Neutrophil (primary cell): ENCODE measurements at regions not wholly inside any gene's neighbourhood (a gene's known extent, or its start where the extent isn't known, plus 50 kb on each side); places are given as distances from the start of the nearest gene placed in this dataset.

Experiments
- H3K27ac ChIP-seq: fragments of 200-600 bp; sonication (generic); 2 replicates; pipeline ENCODE4 v1.5.1; 2016; ENCODE audit warnings: mild to moderate bottlenecking, moderate library complexity
- H3K27me3 ChIP-seq: fragments of 200-600 bp; sonication (generic); 2 replicates; pipeline ENCODE4 v1.6.0; 2016; ENCODE audit warnings: mild to moderate bottlenecking
- H3K36me3 ChIP-seq: fragments of 200-600 bp; sonication (generic); 2 replicates; pipeline ENCODE4 v1.5.1; 2017
- H3K4me1 ChIP-seq, 2 experiments: fragments of 200-600 bp in 1 of 2; sonication (generic) in 1 of 2; 1 replicate in 1 of 2; 2 replicates in 1 of 2; pipeline versions ENCODE4 v1.5.1 to v1.6.1; 2013 to 2016; ENCODE audit warnings: low read depth in 1 of 2, low read length in 1 of 2, mild to moderate bottlenecking in 1 of 2, moderate library complexity in 1 of 2; ENCODE audit not compliant: control insufficient read depth in 1 of 2, insufficient read depth in 1 of 2
- H3K4me3 ChIP-seq, 2 experiments: fragments of 200-600 bp in 1 of 2; sonication (generic) in 1 of 2; 1 replicate in 1 of 2; 2 replicates in 1 of 2; pipeline ENCODE4 v1.5.1; 2013 to 2016; ENCODE audit warnings: low read depth in 1 of 2, low read length in 1 of 2, mild to moderate bottlenecking in 1 of 2, moderate library complexity in 1 of 2
- H3K9me3 ChIP-seq: fragments of 200-600 bp; sonication (generic); 2 replicates; pipeline ENCODE4 v1.5.1; 2016
- TF ChIP-seq, protein P1 (sequence below): fragments of 200-600 bp; sonication (generic); IDR thresholded peaks from 2 replicates; pipeline ENCODE4 v1.5.1; 2016; ENCODE audit warnings: antibody characterized with exemption

DNA sequence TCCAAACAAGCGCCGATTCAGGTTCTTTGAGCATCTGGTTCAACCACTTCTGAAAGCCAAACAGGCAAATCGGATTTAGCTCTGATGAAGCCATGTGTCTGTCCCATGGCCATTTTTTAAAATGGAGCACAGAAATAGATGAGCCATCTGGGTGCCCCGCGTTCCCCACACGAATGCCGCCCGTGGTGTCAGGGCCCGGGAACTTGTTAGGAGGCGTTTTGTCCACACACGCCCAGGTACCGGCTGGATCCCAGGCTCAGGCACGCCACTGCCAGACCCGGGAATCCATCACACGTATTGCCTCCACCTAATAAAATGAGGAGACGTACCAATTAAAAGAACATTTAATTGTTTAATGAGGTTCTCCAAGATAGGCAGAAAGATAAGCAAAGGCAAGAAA lies 374.4 kb upstream of the SALL3 start:
- no peaks in the 10 kb centered on the region for H3K27me3 ChIP-seq
- no peaks in the 10 kb centered on the region for H3K4me1 ChIP-seq
- TF ChIP-seq, protein P1, sequence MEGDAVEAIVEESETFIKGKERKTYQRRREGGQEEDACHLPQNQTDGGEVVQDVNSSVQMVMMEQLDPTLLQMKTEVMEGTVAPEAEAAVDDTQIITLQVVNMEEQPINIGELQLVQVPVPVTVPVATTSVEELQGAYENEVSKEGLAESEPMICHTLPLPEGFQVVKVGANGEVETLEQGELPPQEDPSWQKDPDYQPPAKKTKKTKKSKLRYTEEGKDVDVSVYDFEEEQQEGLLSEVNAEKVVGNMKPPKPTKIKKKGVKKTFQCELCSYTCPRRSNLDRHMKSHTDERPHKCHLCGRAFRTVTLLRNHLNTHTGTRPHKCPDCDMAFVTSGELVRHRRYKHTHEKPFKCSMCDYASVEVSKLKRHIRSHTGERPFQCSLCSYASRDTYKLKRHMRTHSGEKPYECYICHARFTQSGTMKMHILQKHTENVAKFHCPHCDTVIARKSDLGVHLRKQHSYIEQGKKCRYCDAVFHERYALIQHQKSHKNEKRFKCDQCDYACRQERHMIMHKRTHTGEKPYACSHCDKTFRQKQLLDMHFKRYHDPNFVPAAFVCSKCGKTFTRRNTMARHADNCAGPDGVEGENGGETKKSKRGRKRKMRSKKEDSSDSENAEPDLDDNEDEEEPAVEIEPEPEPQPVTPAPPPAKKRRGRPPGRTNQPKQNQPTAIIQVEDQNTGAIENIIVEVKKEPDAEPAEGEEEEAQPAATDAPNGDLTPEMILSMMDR, result no peak
- H3K4me3 ChIP-seq, result no peak overlapping the region
- no peak overlapping the region for H3K27ac ChIP-seq
- H3K36me3 ChIP-seq, result no peaks in the 10 kb centered on the region
- H3K9me3 ChIP-seq, result no peaks in the 10 kb centered on the region

DNA sequence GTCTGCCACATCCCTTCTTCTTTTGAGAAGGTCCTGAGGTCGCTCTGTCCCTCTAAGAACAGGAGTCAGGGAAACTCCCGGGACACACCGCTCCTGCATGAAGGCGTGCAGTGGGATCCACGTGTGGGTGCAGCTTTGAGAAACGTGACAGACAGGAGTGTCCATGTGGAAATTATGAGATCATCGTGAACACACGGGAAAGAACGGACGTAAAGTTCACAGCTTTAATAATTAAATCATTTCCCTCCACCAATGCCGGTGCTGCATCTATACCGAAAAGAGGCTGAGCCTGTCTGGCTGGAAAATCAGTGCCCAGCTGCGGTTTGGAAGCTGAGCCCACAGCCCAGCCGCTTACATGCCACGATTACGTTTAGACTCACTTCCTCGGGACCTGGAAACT lies 372.4 kb upstream of the SALL3 start:
- H3K4me1 ChIP-seq, result no peaks in the 10 kb centered on the region
- H3K36me3 ChIP-seq, result no peaks in the 10 kb centered on the region
- no peaks in the 10 kb centered on the region for H3K9me3 ChIP-seq
- TF ChIP-seq, protein P1, result no peak
- no peak overlapping the region for H3K4me3 ChIP-seq
- H3K27me3 ChIP-seq, result no peaks in the 10 kb centered on the region
- no peak overlapping the region for H3K27ac ChIP-seq

DNA sequence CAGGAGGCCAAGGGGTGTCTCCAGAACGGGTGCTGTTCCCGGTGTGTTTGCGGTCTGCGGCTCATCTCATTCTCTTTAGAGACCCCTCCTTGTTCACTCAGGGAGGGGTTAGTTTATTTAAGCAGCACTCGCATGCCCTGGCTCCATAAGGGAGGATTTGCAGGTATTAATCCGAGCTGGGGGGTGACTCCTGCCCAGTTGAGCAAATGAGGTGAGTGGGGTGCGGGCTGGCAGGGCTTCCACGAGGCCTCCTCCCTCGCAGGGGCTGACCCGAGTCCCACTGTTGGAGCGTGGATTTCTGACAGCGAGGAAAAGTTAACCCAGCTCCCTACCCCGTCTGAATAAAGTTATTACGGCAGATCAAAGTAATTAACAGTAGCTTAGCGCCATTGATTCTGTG lies 371.8 kb upstream of the SALL3 start:
- no peaks in the 10 kb centered on the region for H3K27me3 ChIP-seq
- no peaks in the 10 kb centered on the region for H3K9me3 ChIP-seq
- no peak overlapping the region for H3K4me3 ChIP-seq
- H3K27ac ChIP-seq, result no peak overlapping the region
- H3K4me1 ChIP-seq, result no peaks in the 10 kb centered on the region
- H3K36me3 ChIP-seq, result no peaks in the 10 kb centered on the region
- TF ChIP-seq, protein P1, result no peak

GRCh38 chr18:78610179-78610578 lies 369.4 kb upstream of the SALL3 start:
- H3K9me3 ChIP-seq, result no peaks in the 10 kb centered on the region
- no peaks in the 10 kb centered on the region for H3K27me3 ChIP-seq
- H3K4me3 ChIP-seq, result no peak overlapping the region
- H3K27ac ChIP-seq, result no peak overlapping the region
- TF ChIP-seq, protein P1, result no peak
- H3K36me3 ChIP-seq, result no peaks in the 10 kb centered on the region
- H3K4me1 ChIP-seq, result no peaks in the 10 kb centered on the region

- H3K9me3 ChIP-seq, result no peaks in the 10 kb centered on the region
- H3K27ac ChIP-seq, result no peak overlapping the region
- H3K27me3 ChIP-seq, result no peaks in the 10 kb centered on the region
- H3K4me1 ChIP-seq, result no peaks in the 10 kb centered on the region
- H3K4me3 ChIP-seq, result no peak overlapping the region
- TF ChIP-seq, protein P1, result no peak
- H3K36me3 ChIP-seq, result no peaks in the 10 kb centered on the region
These were observed 368.3 kb upstream of the SALL3 start for GRCh38 chr18:78611201-78611800.

DNA sequence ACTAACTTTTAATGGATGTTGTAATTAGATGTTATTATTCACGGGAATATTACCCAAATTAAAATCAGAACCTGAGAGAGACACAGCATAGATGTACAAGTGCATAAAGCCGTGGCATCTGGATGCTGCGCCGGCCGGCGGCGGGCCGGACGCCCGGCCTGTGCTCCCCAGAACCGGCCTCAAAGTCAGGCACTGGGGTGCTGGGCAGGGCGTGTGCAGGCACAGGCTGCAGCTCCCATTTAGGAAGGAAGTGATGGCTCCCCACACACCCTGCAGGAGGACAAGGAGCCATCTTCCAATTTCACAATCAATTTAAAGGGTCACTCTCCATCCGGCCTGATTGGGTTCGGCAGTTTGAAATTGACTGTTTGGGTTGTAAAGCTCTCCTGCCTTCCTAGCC lies 367.7 kb upstream of the SALL3 start:
- Histone ChIP-seq H3K27ac (no peak overlapping the region), H3K4me1 (no peaks in the 10 kb centered on the region), H3K4me3 (no peak overlapping the region), H3K27me3 (no peaks in the 10 kb centered on the region), H3K36me3 (no peaks in the 10 kb centered on the region), H3K9me3 (no peaks in the 10 kb centered on the region)
- TF ChIP-seq, protein P1, result no peak
